Astrocyte of the spinal cord (primary cell): ENCODE measurements at regions not wholly inside any gene's neighbourhood (a gene's known extent, or its start where the extent isn't known, plus 50 kb on each side); places are given as distances from the start of the nearest gene placed in this dataset.

Experiments used
- DNase-seq: peaks from one replicate; pipeline ENCODE4 v3.0.0; 2011; ENCODE audit warnings: low read depth, low spot score
- H3K4me3 ChIP-seq: 2 replicates; pipeline ENCODE4 v1.5.1; 2011; ENCODE audit warnings: low read depth, mild to moderate bottlenecking, low read length, moderate library complexity
- in situ Hi-C: cut with HindIII; loops from 2 replicates; pipeline ENCODE4 v1.10.0; 2017; ENCODE audit warnings: low sequenced_read_pairs
- TF ChIP-seq, protein P1 (sequence below): IDR thresholded peaks from 2 replicates; pipeline ENCODE4 v1.5.1; 2012; ENCODE audit warnings: low read depth, mild to moderate bottlenecking, low read length, inconsistent platforms

- DNase-seq = no peak
- in situ Hi-C loops = loop anchor here (25.0 kb wide), 1 partner anchor 547 kb away; no protein-coding TSS in a partner anchor
- H3K4me3 ChIP-seq = peak overlapping the region; percentile 60
- TF ChIP-seq, protein P1, sequence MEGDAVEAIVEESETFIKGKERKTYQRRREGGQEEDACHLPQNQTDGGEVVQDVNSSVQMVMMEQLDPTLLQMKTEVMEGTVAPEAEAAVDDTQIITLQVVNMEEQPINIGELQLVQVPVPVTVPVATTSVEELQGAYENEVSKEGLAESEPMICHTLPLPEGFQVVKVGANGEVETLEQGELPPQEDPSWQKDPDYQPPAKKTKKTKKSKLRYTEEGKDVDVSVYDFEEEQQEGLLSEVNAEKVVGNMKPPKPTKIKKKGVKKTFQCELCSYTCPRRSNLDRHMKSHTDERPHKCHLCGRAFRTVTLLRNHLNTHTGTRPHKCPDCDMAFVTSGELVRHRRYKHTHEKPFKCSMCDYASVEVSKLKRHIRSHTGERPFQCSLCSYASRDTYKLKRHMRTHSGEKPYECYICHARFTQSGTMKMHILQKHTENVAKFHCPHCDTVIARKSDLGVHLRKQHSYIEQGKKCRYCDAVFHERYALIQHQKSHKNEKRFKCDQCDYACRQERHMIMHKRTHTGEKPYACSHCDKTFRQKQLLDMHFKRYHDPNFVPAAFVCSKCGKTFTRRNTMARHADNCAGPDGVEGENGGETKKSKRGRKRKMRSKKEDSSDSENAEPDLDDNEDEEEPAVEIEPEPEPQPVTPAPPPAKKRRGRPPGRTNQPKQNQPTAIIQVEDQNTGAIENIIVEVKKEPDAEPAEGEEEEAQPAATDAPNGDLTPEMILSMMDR = no peak
These were observed 128.2 kb downstream of the TMEM161B start for GRCh38 chr5:88140396-88140855.

DNA sequence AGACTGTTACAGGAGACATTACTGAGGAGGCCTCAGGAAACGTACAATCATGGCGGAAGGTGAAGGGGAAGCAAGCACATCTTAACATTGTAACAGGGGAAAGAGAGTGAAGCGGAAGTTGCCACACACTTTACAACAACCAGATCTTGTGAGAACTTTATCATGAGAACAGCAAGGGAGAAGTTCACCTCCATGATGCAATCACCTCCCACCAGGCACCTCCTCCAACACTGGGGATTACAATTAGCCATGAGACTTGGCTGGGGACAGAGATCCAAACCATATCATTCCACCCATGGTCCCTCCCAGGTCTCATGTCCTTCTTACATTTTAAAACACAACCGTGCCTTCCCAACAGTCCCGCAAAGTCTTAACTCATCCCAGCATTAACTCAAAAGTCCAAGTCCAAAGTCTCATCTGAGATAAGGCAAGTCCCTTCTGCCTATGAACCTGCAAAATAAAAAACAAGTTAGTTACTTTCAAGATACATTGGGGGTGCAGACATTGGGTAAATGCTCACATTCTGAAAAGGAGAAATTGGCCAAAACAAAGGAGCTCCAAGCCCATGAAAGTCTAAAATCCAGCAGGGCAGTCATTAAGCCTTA is 138.3 kb downstream of the TMEM161B start:
- no peak overlapping the region for H3K4me3 ChIP-seq
- DNase-seq = no peak
- in situ Hi-C loops = loop anchor here (25.0 kb wide), 1 partner anchor 557 kb away; no protein-coding TSS in a partner anchor
- TF ChIP-seq, protein P1 = no peak

DNA sequence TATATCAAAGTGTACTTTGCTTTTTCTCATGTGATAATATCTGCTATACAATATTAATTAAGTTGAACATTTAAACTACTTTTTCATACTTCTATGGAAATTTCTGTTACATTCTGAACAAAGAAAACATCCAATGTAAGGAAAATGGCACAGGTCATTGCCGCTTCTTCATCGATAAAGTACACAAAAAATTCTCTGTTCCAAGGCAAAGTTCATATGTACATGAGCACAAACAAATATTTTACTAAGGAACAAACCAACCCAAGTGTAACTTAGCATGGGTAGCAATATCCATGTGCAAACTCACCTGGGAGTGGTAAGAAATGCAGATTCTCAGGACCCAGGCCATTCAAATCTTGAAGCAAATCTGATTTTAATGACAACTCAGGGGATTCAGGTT is 139.8 kb downstream of the TMEM161B start:
- in situ Hi-C loops = loop anchor here (25.0 kb wide), 1 partner anchor 558 kb away; no protein-coding TSS in a partner anchor
- no peak for DNase-seq
- TF ChIP-seq, protein P1 = no peak
- no peak overlapping the region for H3K4me3 ChIP-seq

DNA sequence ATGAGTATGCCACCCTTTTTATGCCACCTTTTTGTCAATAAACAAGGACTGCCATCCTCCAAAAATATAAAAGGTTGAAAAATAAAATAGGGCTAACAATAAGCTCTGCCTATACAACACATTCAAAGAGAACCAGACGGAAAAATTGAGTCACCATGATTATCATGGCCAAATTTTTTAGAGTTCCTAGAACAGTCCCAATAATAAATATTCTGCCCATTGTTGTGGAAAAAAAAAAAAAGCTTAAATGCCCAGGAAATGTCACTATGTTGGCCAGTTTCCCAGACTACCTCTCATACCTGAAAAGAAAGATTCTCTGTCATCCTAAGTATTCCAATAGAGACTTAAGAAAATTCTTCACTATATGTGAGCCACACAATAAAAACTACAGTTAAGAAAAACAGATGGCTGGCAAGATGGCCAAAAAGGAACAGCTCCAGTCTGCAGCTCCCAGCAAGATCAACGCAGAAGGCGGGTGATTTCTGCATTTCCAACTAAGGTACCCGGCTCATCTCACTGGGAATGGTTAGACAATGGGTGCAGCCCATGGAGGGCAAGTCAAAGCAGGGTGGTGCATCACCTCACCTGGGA is 149.0 kb downstream of the TMEM161B start:
- H3K4me3 ChIP-seq = no peak overlapping the region
- DNase-seq = peak; percentile 7
- in situ Hi-C loops = no loop called here
- TF ChIP-seq, protein P1 = no peak

DNA sequence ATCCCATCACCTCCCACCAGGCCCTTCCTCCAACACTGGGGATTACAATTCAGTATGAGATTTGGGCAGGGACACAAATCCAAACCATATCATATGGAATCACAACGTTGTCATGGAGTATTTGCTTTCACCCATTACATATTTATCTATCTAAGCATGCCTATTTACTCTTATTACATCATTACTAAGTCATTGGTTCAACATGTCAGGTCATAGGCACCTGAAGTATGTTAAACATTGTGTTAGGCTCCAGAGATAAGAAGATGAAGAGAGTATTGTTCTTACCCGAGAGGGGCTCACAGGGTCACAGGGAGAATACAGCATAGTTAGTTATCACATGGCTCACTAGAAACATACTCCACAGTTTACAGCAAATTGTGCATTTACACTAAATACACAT is 150.5 kb downstream of the TMEM161B start:
- no peak for DNase-seq
- in situ Hi-C loops = no loop called here
- H3K4me3 ChIP-seq = no peak overlapping the region
- TF ChIP-seq, protein P1 = no peak

DNA sequence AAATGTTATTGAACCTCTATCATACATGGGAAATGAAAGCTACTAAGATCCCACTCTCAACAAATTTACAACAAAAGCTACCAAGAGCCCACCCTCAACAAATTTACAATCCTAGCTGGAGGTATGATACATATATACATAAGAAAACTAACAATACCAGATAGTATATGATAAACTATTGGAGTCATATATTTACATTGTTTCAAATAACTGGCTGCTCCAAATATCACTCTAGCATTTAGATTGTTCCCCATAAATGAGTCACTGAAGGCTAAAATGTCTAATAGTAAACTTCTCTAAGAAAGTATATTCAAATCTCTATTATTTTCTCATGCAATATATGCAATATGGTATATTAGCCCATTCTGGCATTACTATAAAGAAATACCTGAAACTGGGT is 151.1 kb downstream of the TMEM161B start:
- H3K4me3 ChIP-seq = no peak overlapping the region
- TF ChIP-seq, protein P1 = no peak
- no peak for DNase-seq
- in situ Hi-C loops = no loop called here
